Activated CD4-positive, alpha-beta memory T cell treated with anti-CD3 and anti-CD28 coated beads, Interleukin-2, amount 10 ng/mL, durations not matched to agents 7 days and 5 days (primary cell): ENCODE measurements at regions not wholly inside any gene's neighbourhood (a gene's known extent, or its start where the extent isn't known, plus 50 kb on each side); places are given as distances from the start of the nearest gene placed in this dataset.

ENCODE experiments used
- CTCF ChIA-PET: fragments of 350-600 bp; sonication (Branson Sonifier 250); formaldehyde crosslinking; loops from one replicate; lab custom pipeline; 2021; ENCODE audit warnings: antibody characterized with exemption, inconsistent platforms; lab: Charles Lee
- POLR2A ChIA-PET: fragments of 350-600 bp; sonication (Branson Sonifier 250); formaldehyde crosslinking; loops from one replicate; lab custom pipeline; 2021; ENCODE audit warnings: antibody characterized with exemption; lab: Charles Lee
- DNase-seq: peaks from one replicate; pipeline ENCODE4 v3.0.0-alpha.2; 2020
- H3K27ac Mint-ChIP-seq: one replicate; pipeline ENCODE4 v1.8.0; 2021; ENCODE audit warnings: mild to moderate bottlenecking, mixed read lengths
- H3K27me3 Mint-ChIP-seq: one replicate; pipeline ENCODE4 v1.8.0; 2021; ENCODE audit warnings: mixed read lengths
- H3K36me3 Mint-ChIP-seq: one replicate; pipeline ENCODE4 v1.8.0; 2021; ENCODE audit warnings: low read depth, mixed read lengths
- H3K4me1 Mint-ChIP-seq: one replicate; pipeline ENCODE4 v1.8.0; 2021; ENCODE audit warnings: mixed read lengths
- H3K4me3 Mint-ChIP-seq: one replicate; pipeline ENCODE4 v1.8.0; 2021; ENCODE audit warnings: mild to moderate bottlenecking, mixed read lengths
- H3K9me3 Mint-ChIP-seq: one replicate; pipeline ENCODE4 v1.8.0; 2021; ENCODE audit warnings: mixed read lengths

DNA sequence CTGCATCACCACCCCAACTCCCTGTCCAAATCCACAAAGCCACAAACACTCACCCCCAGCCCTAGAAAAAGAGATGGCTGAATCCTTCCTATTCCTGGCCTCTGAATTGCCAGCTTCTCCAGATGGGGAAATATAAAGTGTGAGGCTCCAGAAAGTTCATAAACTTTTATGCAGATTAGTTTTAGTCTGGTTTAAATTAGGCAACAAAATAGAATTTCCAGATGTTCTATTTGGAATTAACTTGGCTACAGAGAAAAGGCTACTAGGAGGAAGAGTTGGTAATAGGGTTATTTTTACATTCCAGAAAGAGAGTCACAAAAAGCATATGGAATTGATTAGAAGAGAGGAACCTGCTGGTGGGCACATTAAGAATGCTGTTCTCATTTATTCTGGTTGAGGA, 56.0 kb downstream of the EN1 start:
- H3K36me3 Mint-ChIP-seq: no peaks in the 10 kb centered on the region
- H3K4me1 Mint-ChIP-seq: no peaks in the 10 kb centered on the region
- H3K9me3 Mint-ChIP-seq: no peaks in the 10 kb centered on the region
- no peak for DNase-seq
- H3K27ac Mint-ChIP-seq: no peak overlapping the region
- POLR2A ChIA-PET: no interaction called here
- CTCF ChIA-PET: no interaction called here
- no peak overlapping the region for H3K4me3 Mint-ChIP-seq
- H3K27me3 Mint-ChIP-seq: peaks cover 5% of the 10 kb centered on the region

- Mint-ChIP-seq H3K27me3 (peaks cover 2% of the 10 kb centered on the region), H3K36me3 (no peaks in the 10 kb centered on the region), H3K27ac (no peak overlapping the region), H3K4me3 (no peak overlapping the region), H3K4me1 (no peaks in the 10 kb centered on the region), H3K9me3 (no peaks in the 10 kb centered on the region)
- CTCF ChIA-PET: no interaction called here
- POLR2A ChIA-PET: no interaction called here
- DNase-seq: no peak
Measured at GRCh38 chr2:118786746-118787145, 60.7 kb downstream of the EN1 start.

DNA sequence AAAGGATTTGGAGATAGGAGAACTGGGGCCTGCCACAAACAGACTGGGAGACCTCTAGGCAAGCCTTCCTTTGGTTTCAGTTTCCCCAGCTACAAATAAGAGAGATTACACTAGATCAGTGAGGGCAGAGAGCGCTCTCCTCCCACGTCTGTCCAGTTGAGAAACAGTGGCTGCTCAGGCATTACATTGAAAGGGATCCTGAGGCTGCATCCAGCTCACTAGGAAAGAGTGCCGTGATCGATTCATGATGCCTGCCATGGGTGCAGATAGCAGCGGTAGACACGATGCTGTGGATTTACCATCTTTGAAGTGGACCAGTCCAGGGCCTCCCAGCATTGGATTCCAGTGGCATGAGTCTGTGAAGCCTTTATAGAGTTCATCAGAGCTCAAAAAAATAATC, 62.6 kb downstream of the EN1 start:
- no peaks in the 10 kb centered on the region for H3K4me1 Mint-ChIP-seq
- no peaks in the 10 kb centered on the region for H3K9me3 Mint-ChIP-seq
- ChIA-PET POLR2A (no interaction called here), CTCF (no interaction called here)
- no peaks in the 10 kb centered on the region for H3K36me3 Mint-ChIP-seq
- no peak overlapping the region for H3K4me3 Mint-ChIP-seq
- H3K27ac Mint-ChIP-seq: no peak overlapping the region
- peaks cover 6% of the 10 kb centered on the region for H3K27me3 Mint-ChIP-seq
- no peak for DNase-seq

- Mint-ChIP-seq H3K9me3 (no peaks in the 10 kb centered on the region), H3K4me3 (no peak overlapping the region), H3K4me1 (no peaks in the 10 kb centered on the region), H3K36me3 (no peaks in the 10 kb centered on the region), H3K27ac (no peak overlapping the region), H3K27me3 (peaks cover 20% of the 10 kb centered on the region)
- no peak for DNase-seq
- POLR2A ChIA-PET: no interaction called here
- CTCF ChIA-PET: no interaction called here
Measured at GRCh38 chr2:118779362-118779761, 68.1 kb downstream of the EN1 start.

DNA sequence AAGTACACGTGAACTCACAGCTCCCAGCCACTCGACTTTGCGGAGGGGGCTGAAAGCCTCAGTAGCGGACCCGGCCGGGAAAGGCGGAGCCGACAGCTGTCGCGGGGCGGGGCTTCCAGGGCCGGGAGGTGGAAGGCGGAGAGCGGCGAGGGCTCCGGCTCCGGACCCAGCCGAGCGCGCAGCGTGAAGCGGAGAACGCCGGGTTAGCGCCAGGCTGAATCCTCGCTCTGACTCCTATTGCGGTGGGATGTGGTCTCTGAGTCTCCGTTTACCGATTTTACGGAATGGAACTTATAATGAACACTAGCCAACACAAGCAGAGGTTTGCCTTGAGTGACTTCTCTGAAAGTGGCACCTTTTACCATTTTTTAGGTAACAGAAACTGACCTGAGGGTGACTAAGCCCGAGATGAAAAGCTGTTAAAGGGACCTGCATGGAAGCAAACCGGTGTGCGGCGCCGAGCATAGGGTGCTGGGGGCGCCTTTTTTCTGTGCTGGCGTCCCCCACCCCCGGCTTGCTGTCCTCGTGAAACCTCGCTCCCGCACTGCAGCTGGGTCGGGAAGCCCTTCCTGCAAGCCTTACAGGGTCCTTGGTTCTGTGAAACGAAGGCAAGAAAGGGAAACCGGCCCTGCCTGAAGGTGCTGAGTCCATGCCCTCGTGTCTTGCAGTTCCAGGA, 72.9 kb downstream of the EN1 start:
- Mint-ChIP-seq H3K27me3 (peaks cover 22% of the 10 kb centered on the region), H3K36me3 (no peaks in the 10 kb centered on the region), H3K9me3 (no peaks in the 10 kb centered on the region), H3K27ac (no peak overlapping the region), H3K4me3 (no peak overlapping the region), H3K4me1 (no peaks in the 10 kb centered on the region)
- ChIA-PET POLR2A (no interaction called here), CTCF (no interaction called here)
- no peak for DNase-seq

GRCh38 chr2:118773826-118774225, 73.6 kb downstream of the EN1 start:
- H3K4me1 Mint-ChIP-seq: no peaks in the 10 kb centered on the region
- no peaks in the 10 kb centered on the region for H3K9me3 Mint-ChIP-seq
- no peak overlapping the region for H3K27ac Mint-ChIP-seq
- peaks cover 24% of the 10 kb centered on the region for H3K27me3 Mint-ChIP-seq
- H3K36me3 Mint-ChIP-seq: no peaks in the 10 kb centered on the region
- ChIA-PET POLR2A (no interaction called here), CTCF (no interaction called here)
- H3K4me3 Mint-ChIP-seq: no peak overlapping the region
- no peak for DNase-seq

DNA sequence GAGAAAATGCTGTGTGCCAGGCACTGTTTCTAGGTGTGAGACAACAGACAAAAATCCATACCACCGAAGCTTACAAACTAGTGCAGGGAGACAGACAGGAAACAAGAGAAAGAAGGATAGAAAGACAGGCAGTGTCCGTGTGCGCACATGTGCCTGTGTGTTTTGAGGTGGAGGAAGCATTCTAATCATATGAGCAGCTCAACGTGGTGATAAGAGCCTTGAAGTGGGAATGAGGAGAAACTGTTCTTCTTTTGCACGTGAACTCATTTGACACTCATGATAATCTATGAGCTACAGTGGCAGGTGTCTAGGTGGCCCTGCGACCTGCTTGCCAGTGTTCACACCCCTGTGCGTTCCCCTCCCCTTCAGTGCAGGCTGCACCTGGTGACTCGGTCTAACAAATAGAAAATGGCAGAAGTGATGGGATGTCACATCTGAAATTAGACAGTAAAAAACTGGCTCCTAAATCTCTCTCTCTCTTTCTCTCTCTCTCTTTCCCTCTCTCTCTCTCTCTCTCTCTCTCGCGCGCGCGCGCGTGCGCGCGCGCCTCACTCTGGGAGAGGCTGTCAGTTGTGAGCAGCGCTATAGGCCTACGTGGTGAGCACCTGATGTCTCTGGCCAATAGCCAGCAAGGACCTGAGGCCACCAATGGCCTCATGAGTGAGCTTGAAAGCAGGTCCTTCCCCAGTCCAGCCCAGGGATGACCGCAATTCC, 74.8 kb downstream of the EN1 start:
- no peaks in the 10 kb centered on the region for H3K9me3 Mint-ChIP-seq
- no peak overlapping the region for H3K27ac Mint-ChIP-seq
- peaks cover 24% of the 10 kb centered on the region for H3K27me3 Mint-ChIP-seq

GRCh38 chr2:118769707-118770400, 77.6 kb downstream of the EN1 start:
- CTCF ChIA-PET: no interaction called here
- DNase-seq: no peak
- Mint-ChIP-seq H3K27ac (no peak overlapping the region), H3K4me3 (no peak overlapping the region), H3K36me3 (no peaks in the 10 kb centered on the region), H3K4me1 (no peaks in the 10 kb centered on the region), H3K27me3 (peaks cover 14% of the 10 kb centered on the region), H3K9me3 (no peaks in the 10 kb centered on the region)
- POLR2A ChIA-PET: no interaction called here

More for the DNA sequence above, 74.8 kb downstream of the EN1 start:
- no peaks in the 10 kb centered on the region for H3K36me3 Mint-ChIP-seq
- CTCF ChIA-PET: no interaction called here
- H3K4me3 Mint-ChIP-seq: no peak overlapping the region
- no peak for DNase-seq
- H3K4me1 Mint-ChIP-seq: no peaks in the 10 kb centered on the region
- POLR2A ChIA-PET: no interaction called here

- H3K27ac Mint-ChIP-seq: no peak overlapping the region
Measured at GRCh38 chr2:118766871-118767270, 80.6 kb downstream of the EN1 start.

DNA sequence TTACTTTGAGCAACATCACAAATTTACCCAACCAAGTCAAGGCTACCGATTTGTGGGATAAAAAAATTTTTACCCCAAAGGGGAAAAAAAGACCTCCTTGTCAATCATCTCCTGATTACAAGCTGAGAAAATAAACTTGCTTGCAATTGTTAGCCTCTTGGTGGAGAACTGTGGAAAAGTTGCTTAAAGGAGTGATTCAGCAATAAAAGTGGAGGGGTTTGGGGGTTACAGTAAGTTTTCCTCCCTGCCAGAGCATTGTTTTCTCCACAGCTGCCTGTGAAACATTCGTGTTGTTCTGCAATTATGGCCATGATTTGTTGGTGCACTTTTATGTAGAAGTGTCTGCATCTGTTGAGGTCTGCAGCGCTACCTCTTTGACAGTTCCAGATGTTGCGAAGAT, 82.6 kb downstream of the EN1 start:
- H3K9me3 Mint-ChIP-seq: no peaks in the 10 kb centered on the region
- ChIA-PET POLR2A (no interaction called here), CTCF (no interaction called here)
- H3K36me3 Mint-ChIP-seq: no peaks in the 10 kb centered on the region
- no peak overlapping the region for H3K4me3 Mint-ChIP-seq
- no peaks in the 10 kb centered on the region for H3K4me1 Mint-ChIP-seq
- DNase-seq: no peak
- no peak overlapping the region for H3K27ac Mint-ChIP-seq
- H3K27me3 Mint-ChIP-seq: peaks cover 6% of the 10 kb centered on the region

More at GRCh38 chr2:118766871-118767270, 80.6 kb downstream of the EN1 start:
- DNase-seq: no peak
- ChIA-PET POLR2A (no interaction called here), CTCF (no interaction called here)
- Mint-ChIP-seq H3K9me3 (no peaks in the 10 kb centered on the region), H3K4me3 (no peak overlapping the region), H3K4me1 (no peaks in the 10 kb centered on the region), H3K36me3 (no peaks in the 10 kb centered on the region), H3K27me3 (peaks cover 10% of the 10 kb centered on the region)

GRCh38 chr2:118763797-118764196, 83.7 kb downstream of the EN1 start:
- H3K4me3 Mint-ChIP-seq: no peak overlapping the region
- no peak for DNase-seq
- CTCF ChIA-PET: no interaction called here
- H3K27ac Mint-ChIP-seq: no peak overlapping the region
- H3K9me3 Mint-ChIP-seq: no peaks in the 10 kb centered on the region
- no peaks in the 10 kb centered on the region for H3K36me3 Mint-ChIP-seq
- POLR2A ChIA-PET: no interaction called here
- peaks cover 4% of the 10 kb centered on the region for H3K27me3 Mint-ChIP-seq
- H3K4me1 Mint-ChIP-seq: no peaks in the 10 kb centered on the region

GRCh38 chr2:118762290-118762689, 85.2 kb downstream of the EN1 start:
- H3K27me3 Mint-ChIP-seq: peaks cover 4% of the 10 kb centered on the region
- ChIA-PET CTCF (no interaction called here), POLR2A (no interaction called here)
- no peak for DNase-seq
- H3K4me1 Mint-ChIP-seq: no peaks in the 10 kb centered on the region
- no peak overlapping the region for H3K27ac Mint-ChIP-seq
- no peak overlapping the region for H3K4me3 Mint-ChIP-seq
- no peaks in the 10 kb centered on the region for H3K9me3 Mint-ChIP-seq
- H3K36me3 Mint-ChIP-seq: no peaks in the 10 kb centered on the region

DNA sequence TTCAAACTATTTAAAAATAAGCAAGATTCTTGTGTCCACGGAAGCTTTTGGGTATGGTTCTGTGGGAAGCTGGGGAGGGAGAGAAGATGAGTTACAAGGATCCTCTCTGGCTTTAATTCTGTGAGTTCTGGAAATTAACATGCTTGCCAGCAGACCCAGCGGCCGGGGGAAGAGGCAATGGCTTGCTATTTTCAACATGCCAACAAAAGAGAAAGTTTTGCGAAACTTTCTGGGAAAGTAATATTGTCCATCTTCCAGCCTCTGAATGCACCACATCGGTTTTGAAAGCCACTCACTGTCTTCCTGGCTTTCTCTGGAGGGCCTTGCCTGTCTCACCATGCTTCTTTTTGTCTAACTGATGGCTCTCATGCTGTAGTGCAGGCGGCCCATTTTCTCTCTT, 85.7 kb downstream of the EN1 start:
- H3K36me3 Mint-ChIP-seq: no peaks in the 10 kb centered on the region
- no peak overlapping the region for H3K27ac Mint-ChIP-seq
- DNase-seq: no peak
- peaks cover 4% of the 10 kb centered on the region for H3K27me3 Mint-ChIP-seq
- ChIA-PET POLR2A (no interaction called here), CTCF (no interaction called here)
- no peaks in the 10 kb centered on the region for H3K4me1 Mint-ChIP-seq
- no peaks in the 10 kb centered on the region for H3K9me3 Mint-ChIP-seq
- H3K4me3 Mint-ChIP-seq: no peak overlapping the region
